ENCODE measurements at regions not wholly inside any gene's neighbourhood (a gene's known extent, or its start where the extent isn't known, plus 50 kb on each side); places are given as distances from the start of the nearest gene placed in this dataset.

- TF ChIP-seq JUN (IDR thresholded peaks at IDR 0.05; ENCODE audit: borderline replicate concordance, insufficient read depth, insufficient read length, low read depth), result no peak
- TF ChIP-seq, protein P1, sequence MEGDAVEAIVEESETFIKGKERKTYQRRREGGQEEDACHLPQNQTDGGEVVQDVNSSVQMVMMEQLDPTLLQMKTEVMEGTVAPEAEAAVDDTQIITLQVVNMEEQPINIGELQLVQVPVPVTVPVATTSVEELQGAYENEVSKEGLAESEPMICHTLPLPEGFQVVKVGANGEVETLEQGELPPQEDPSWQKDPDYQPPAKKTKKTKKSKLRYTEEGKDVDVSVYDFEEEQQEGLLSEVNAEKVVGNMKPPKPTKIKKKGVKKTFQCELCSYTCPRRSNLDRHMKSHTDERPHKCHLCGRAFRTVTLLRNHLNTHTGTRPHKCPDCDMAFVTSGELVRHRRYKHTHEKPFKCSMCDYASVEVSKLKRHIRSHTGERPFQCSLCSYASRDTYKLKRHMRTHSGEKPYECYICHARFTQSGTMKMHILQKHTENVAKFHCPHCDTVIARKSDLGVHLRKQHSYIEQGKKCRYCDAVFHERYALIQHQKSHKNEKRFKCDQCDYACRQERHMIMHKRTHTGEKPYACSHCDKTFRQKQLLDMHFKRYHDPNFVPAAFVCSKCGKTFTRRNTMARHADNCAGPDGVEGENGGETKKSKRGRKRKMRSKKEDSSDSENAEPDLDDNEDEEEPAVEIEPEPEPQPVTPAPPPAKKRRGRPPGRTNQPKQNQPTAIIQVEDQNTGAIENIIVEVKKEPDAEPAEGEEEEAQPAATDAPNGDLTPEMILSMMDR (IDR thresholded peaks at IDR 0.05; ENCODE audit: extremely low read depth in 1 of 2, insufficient read depth in 1 of 2, low read depth in 1 of 2, low read length in 2 of 2), result no peak
- no peak for TF ChIP-seq GATA2 (IDR thresholded peaks at IDR 0.05; ENCODE audit: insufficient read depth, insufficient read length, low read depth, low read length)
- no peak for TF ChIP-seq POLR2A (IDR thresholded peaks at IDR 0.05; ENCODE audit: low read depth, low read length)
- TF ChIP-seq, protein P2, sequence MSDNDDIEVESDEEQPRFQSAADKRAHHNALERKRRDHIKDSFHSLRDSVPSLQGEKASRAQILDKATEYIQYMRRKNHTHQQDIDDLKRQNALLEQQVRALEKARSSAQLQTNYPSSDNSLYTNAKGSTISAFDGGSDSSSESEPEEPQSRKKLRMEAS (IDR thresholded peaks at IDR 0.05; ENCODE audit: insufficient read depth, insufficient read length), result no peak
- no peak for TF ChIP-seq FOS (IDR thresholded peaks at IDR 0.05; ENCODE audit: borderline replicate concordance, insufficient read depth, low read length)
- TF ChIP-seq POLR2AphosphoS5 (IDR thresholded peaks at IDR 0.05; ENCODE audit: insufficient read depth, low read depth, low read length), result no peak
- TF ChIP-seq MYC (IDR thresholded peaks at IDR 0.05; ENCODE audit: low read depth, low read length), result no peak
- TF ChIP-seq EZH2 (IDR thresholded peaks at IDR 0.05; ENCODE audit: borderline replicate concordance, low read depth, low read length, severe bottlenecking), result no peak
- Histone ChIP-seq H3K4me1 (ENCODE audit: control insufficient read depth, extremely low read depth, insufficient read depth, low read length) (no peaks in the 10 kb centered on the region), H3K27ac (ENCODE audit: insufficient read depth, low read depth, low read length) (no peak overlapping the region), H3K9me1 (replicated peaks; ENCODE audit: control insufficient read depth, extremely low read depth, insufficient read depth, low read length) (no peaks in the 10 kb centered on the region), H4K20me1 (replicated peaks; ENCODE audit: control insufficient read depth, extremely low read depth, insufficient read depth, low read length) (no peaks in the 10 kb centered on the region), H3K27me3 (ENCODE audit: control insufficient read depth in 2 of 2, insufficient read depth in 2 of 2, low read length in 2 of 2) (no peaks in the 10 kb centered on the region), H3K36me3 (ENCODE audit: control insufficient read depth in 2 of 2, extremely low read depth in 1 of 2, insufficient read depth in 2 of 2, low read length in 2 of 2) (no peaks in the 10 kb centered on the region), H3K4me3 (replicated peaks in 1 of 3; ENCODE audit: insufficient read depth in 1 of 3, low read depth in 1 of 3, low read length in 3 of 3) (no peak overlapping the region), H3K4me2 (ENCODE audit: insufficient read depth, low read length) (no peak overlapping the region), H3K9ac (replicated peaks; ENCODE audit: extremely low read depth, insufficient read depth, low read length) (no peak overlapping the region), H2AFZ (ENCODE audit: low read depth, low read length) (no peak overlapping the region), H3K79me2 (ENCODE audit: control insufficient read depth, insufficient read depth, low read length) (no peaks in the 10 kb centered on the region), H3K9me3 (replicated peaks; ENCODE audit: control insufficient read depth, insufficient read depth, low read length) (no peaks in the 10 kb centered on the region)
- ChIA-PET CTCF (no interaction called here), POLR2A (no interaction called here)
- no TSS peak for BruUV-seq (replicated peaks)
- DNase-seq (ENCODE audit: low read depth, low spot score), result no peak
- intact Hi-C loops (cut with micrococcal nuclease) (no loop called here), dilution Hi-C loops (cut with MboI; ENCODE audit: extremely low pct_ligation_motif_present, low sequenced_read_pairs) (no loop called here)
- no peak for FAIRE-seq
Observed at GRCh38 chr18:39172695-39173421, 1607.3 kb upstream of the CELF4 start.

Measured in endothelial cell of umbilical vein (primary cell).